OCI-LY7 (cell line): ENCODE measurements at regions not wholly inside any gene's neighbourhood (a gene's known extent, or its start where the extent isn't known, plus 50 kb on each side); places are given as distances from the start of the nearest gene placed in this dataset.

ENCODE experiments used
- BruUV-seq: library from RNA; stranded (reverse); fragments of 400-500 nt; replicated peaks from 2 replicates; lab custom pipeline; 2021; lab: Mats Ljungman, UMichigan
- CTCF ChIA-PET: fragments of 300-600 bp; sonication (Branson Sonifier 250); formaldehyde crosslinking; loops from one replicate; lab custom pipeline; 2022; ENCODE audit warnings: antibody characterized with exemption; ENCODE audit not compliant: unreplicated experiment; lab: Charles Lee
- POLR2A ChIA-PET: fragments of 300-600 bp; sonication (Branson Sonifier 250); formaldehyde crosslinking; loops from one replicate; lab custom pipeline; 2022; ENCODE audit warnings: antibody characterized with exemption; lab: Charles Lee
- DNase-seq: peaks from one replicate; pipeline ENCODE4 v3.0.0-alpha.2; 2015; ENCODE audit warnings: low spot score
- H2AFZ ChIP-seq: fragments of 200-600 bp; sonication (generic), shearing (Covaris generic); 2 replicates; pipeline ENCODE4 v1.6.1; 2014; ENCODE audit warnings: mild to moderate bottlenecking, antibody characterized with exemption, low read length, moderate library complexity
- H3K27ac ChIP-seq: fragments of 200-600 bp; sonication (generic); 2 replicates; pipeline ENCODE4 v1.5.1; 2014; ENCODE audit warnings: mixed run types, low read depth, mild to moderate bottlenecking, moderate library complexity, low read length, inconsistent platforms; ENCODE audit not compliant: poor library complexity, severe bottlenecking
- H3K36me3 ChIP-seq: fragments of 200-600 bp; sonication (generic); 2 replicates; pipeline ENCODE4 v1.6.1; 2014; ENCODE audit warnings: mild to moderate bottlenecking, antibody characterized with exemption, low read length, moderate library complexity, mixed read lengths; ENCODE audit not compliant: insufficient read depth
- H3K4me1 ChIP-seq: fragments of 200-600 bp; sonication (generic); 2 replicates; pipeline ENCODE4 v1.5.1; 2014; ENCODE audit warnings: mild to moderate bottlenecking, low read length; ENCODE audit not compliant: insufficient read depth, poor library complexity, severe bottlenecking
- H3K4me2 ChIP-seq: fragments of 200-600 bp; sonication (generic); 2 replicates; pipeline ENCODE4 v1.6.1; 2014; ENCODE audit warnings: mild to moderate bottlenecking, low read length
- H3K4me3 ChIP-seq: fragments of 200-600 bp; sonication (generic); 2 replicates; pipeline ENCODE4 v1.5.1; 2014; ENCODE audit warnings: mild to moderate bottlenecking, low read depth, low read length; ENCODE audit not compliant: poor library complexity, severe bottlenecking
- H3K79me2 ChIP-seq: fragments of 200-600 bp; sonication (generic); 2 replicates; pipeline ENCODE4 v1.6.1; 2016; ENCODE audit warnings: low read depth, mild to moderate bottlenecking, low read length, moderate library complexity, mixed read lengths; ENCODE audit not compliant: insufficient read depth
- H3K9me2 ChIP-seq: fragments of 200-600 bp; sonication (generic); 2 replicates; pipeline ENCODE4 v1.6.1; 2016; ENCODE audit warnings: mild to moderate bottlenecking, low read length, mixed read lengths; ENCODE audit not compliant: insufficient read depth
- H3K9me3 ChIP-seq: fragments of 200-600 bp; sonication (generic); 2 replicates; pipeline ENCODE4 v1.6.1; 2014; ENCODE audit warnings: mild to moderate bottlenecking, mixed run types, low read length, mixed read lengths
- H4K20me1 ChIP-seq: fragments of 200-600 bp; sonication (generic); 2 replicates; pipeline ENCODE4 v1.6.1; 2014; ENCODE audit warnings: mild to moderate bottlenecking, antibody characterized with exemption, low read length, moderate library complexity, mixed read lengths; ENCODE audit not compliant: insufficient read depth
- EZH2phosphoT487 ChIP-seq: fragments of 200-600 bp; sonication (generic); IDR thresholded peaks from 2 replicates; pipeline ENCODE4 v1.6.1; 2018; ENCODE audit warnings: low read depth, borderline replicate concordance, mild to moderate bottlenecking, mixed run types, antibody characterized with exemption, low read length, moderate library complexity, mixed read lengths
- intact Hi-C: fragments of 100-400 bp; cut with micrococcal nuclease; formaldehyde crosslinking; loops from one replicate; pipeline ENCODE4 v1.10.0; 2022; ENCODE audit not compliant: unreplicated experiment
- TF ChIP-seq, protein P1 (sequence below): fragments of 200-600 bp; sonication (generic); conservative IDR thresholded peaks from 2 replicates; pipeline ENCODE4 v1.5.1; 2014; ENCODE audit warnings: mild to moderate bottlenecking, antibody characterized with exemption, low read length, moderate library complexity, mixed read lengths

DNA sequence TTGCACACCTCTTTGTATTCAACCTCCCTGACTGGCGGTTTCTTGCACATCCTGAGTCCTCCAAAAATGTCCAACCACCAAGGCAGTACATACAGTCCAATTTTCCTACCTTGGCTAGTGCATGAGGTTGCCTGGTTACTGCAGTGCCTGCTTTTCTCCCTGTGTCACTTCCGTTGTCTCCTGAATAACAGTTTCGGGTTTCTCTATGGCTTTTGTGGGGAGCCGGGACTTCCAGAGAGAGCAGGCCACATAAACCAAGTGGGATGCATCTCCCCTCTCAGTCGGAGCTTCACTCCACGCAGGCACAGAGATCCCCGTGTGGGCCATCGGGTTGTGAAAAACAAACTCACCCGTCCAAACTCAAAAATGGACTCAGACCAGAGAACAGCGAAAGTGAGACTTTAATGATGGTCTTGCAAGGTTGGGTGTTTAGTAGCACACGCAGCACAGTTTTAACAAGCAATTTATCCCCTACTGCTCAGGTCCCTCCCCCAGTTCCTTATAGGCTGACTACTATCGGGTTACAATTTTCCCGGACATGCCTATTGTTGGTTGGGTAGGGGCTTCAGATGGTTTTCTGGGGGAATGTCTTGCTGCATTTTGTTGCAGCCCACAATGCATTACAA lies 173.1 kb downstream of the POU4F1 start:
- CTCF ChIA-PET: no interaction called here
- TF ChIP-seq EZH2phosphoT487: no peak
- TF ChIP-seq, protein P1, sequence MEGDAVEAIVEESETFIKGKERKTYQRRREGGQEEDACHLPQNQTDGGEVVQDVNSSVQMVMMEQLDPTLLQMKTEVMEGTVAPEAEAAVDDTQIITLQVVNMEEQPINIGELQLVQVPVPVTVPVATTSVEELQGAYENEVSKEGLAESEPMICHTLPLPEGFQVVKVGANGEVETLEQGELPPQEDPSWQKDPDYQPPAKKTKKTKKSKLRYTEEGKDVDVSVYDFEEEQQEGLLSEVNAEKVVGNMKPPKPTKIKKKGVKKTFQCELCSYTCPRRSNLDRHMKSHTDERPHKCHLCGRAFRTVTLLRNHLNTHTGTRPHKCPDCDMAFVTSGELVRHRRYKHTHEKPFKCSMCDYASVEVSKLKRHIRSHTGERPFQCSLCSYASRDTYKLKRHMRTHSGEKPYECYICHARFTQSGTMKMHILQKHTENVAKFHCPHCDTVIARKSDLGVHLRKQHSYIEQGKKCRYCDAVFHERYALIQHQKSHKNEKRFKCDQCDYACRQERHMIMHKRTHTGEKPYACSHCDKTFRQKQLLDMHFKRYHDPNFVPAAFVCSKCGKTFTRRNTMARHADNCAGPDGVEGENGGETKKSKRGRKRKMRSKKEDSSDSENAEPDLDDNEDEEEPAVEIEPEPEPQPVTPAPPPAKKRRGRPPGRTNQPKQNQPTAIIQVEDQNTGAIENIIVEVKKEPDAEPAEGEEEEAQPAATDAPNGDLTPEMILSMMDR: no peak
- no TSS peak for BruUV-seq

DNA sequence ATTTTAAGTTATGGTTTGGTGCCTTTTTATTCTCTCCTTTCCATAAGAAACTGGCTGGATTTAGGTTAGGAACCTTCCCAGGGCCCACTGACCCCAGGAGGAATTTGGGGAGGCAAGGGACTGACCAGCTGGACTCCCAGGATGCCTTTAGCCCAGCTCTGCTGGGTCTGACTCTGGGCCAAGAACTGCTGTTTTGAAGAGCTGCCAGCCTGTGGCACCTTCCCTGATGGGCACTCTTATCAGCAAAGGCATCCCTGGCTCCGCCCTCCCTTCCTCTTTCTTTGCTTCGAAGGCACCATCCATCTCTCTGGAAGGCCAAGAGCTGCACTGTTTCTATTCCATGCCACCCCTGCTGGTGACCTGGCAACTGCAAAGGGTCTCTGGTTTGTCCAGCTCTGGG lies 174.7 kb downstream of the POU4F1 start:
- ChIA-PET POLR2A (interaction anchor here (1.5 kb wide), 1 partner anchor 12 kb away, joined by 3 read pairs; no protein-coding TSS in a partner anchor), CTCF (no interaction called here)
- Histone ChIP-seq H2AFZ (no peak overlapping the region), H3K4me3 (no peak overlapping the region), H3K4me2 (no peak overlapping the region), H3K79me2 (no peaks in the 10 kb centered on the region), H3K9me2 (no peaks in the 10 kb centered on the region), H3K9me3 (no peaks in the 10 kb centered on the region), H3K27ac (no peak overlapping the region), H3K4me1 (no peaks in the 10 kb centered on the region), H3K36me3 (no peaks in the 10 kb centered on the region), H4K20me1 (no peaks in the 10 kb centered on the region)
- intact Hi-C loops: no loop called here
- TF ChIP-seq EZH2phosphoT487: no peak
- TF ChIP-seq, protein P1: no peak
- DNase-seq: no peak
- BruUV-seq: no TSS peak

More for the DNA sequence above, 173.1 kb downstream of the POU4F1 start:
- H3K4me3 ChIP-seq: no peak overlapping the region
- no peaks in the 10 kb centered on the region for H3K36me3 ChIP-seq
- no peak for DNase-seq
- intact Hi-C loops: no loop called here
- POLR2A ChIA-PET: interaction anchor here (0.7 kb wide), 1 partner anchor 510 kb away, joined by 3 read pairs; no protein-coding TSS in a partner anchor
- H3K9me3 ChIP-seq: no peaks in the 10 kb centered on the region
- H3K4me1 ChIP-seq: no peaks in the 10 kb centered on the region
- no peaks in the 10 kb centered on the region for H3K79me2 ChIP-seq
- H3K27ac ChIP-seq: no peak overlapping the region
- H3K9me2 ChIP-seq: no peaks in the 10 kb centered on the region
- H2AFZ ChIP-seq: no peak overlapping the region
- H4K20me1 ChIP-seq: no peaks in the 10 kb centered on the region
- no peak overlapping the region for H3K4me2 ChIP-seq

DNA sequence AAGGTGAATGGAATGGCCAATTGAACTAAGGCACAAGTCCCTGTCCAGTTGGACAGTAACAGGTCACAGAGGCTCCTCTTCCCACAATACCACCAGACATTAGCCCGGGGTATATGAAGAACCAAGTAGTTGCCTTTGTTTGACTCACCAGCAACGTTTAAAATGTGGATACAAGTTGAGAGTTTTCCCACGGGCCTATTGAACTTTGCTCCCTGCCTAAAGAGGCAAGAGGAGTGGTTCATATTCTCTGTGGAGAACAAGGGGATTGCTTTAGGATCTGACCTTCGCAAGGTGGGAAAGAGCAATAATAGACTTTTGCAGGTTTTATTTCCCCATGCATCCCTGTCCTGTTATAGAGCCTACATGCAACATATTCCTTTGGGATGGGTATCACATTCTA lies 177.2 kb downstream of the POU4F1 start:
- ChIA-PET CTCF (no interaction called here), POLR2A (no interaction called here)
- Histone ChIP-seq H3K9me3 (no peaks in the 10 kb centered on the region), H4K20me1 (no peaks in the 10 kb centered on the region), H2AFZ (no peak overlapping the region), H3K4me1 (no peaks in the 10 kb centered on the region), H3K79me2 (no peaks in the 10 kb centered on the region), H3K27ac (no peak overlapping the region), H3K4me2 (no peak overlapping the region), H3K36me3 (no peaks in the 10 kb centered on the region), H3K9me2 (no peaks in the 10 kb centered on the region), H3K4me3 (no peak overlapping the region)
- TF ChIP-seq, protein P1: no peak
- TF ChIP-seq EZH2phosphoT487: no peak
- intact Hi-C loops: no loop called here
- BruUV-seq: no TSS peak
- no peak for DNase-seq
